ENCODE measurements at regions not wholly inside any gene's neighbourhood (a gene's known extent, or its start where the extent isn't known, plus 50 kb on each side); places are given as distances from the start of the nearest gene placed in this dataset.

- TF ChIP-seq, protein P1, sequence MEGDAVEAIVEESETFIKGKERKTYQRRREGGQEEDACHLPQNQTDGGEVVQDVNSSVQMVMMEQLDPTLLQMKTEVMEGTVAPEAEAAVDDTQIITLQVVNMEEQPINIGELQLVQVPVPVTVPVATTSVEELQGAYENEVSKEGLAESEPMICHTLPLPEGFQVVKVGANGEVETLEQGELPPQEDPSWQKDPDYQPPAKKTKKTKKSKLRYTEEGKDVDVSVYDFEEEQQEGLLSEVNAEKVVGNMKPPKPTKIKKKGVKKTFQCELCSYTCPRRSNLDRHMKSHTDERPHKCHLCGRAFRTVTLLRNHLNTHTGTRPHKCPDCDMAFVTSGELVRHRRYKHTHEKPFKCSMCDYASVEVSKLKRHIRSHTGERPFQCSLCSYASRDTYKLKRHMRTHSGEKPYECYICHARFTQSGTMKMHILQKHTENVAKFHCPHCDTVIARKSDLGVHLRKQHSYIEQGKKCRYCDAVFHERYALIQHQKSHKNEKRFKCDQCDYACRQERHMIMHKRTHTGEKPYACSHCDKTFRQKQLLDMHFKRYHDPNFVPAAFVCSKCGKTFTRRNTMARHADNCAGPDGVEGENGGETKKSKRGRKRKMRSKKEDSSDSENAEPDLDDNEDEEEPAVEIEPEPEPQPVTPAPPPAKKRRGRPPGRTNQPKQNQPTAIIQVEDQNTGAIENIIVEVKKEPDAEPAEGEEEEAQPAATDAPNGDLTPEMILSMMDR (IDR thresholded peaks at IDR 0.05; ENCODE audit: insufficient read depth, low read length, missing control alignments), result no peak
- ChIA-PET POLR2A (interaction anchor here (1.1 to 1.5 kb wide), 4 partner anchors 11 to 98 kb away, joined by 3 to 11 read pairs (median 5); no protein-coding TSS in a partner anchor), CTCF (interaction anchor here (1.3 to 3.1 kb wide), 7 partner anchors 10 to 98 kb away, joined by 3 to 18 read pairs (median 10); no protein-coding TSS in a partner anchor)
- H3K4me3 ChIP-seq (ENCODE audit: low read depth, low read length), result no peak overlapping the region
- DNase-seq (ENCODE audit: low read depth, low spot score), result peak; percentile 57
These were observed 128.2 kb upstream of the SLC7A14 start for GRCh38 chr3:170714122-170714521.

DNA sequence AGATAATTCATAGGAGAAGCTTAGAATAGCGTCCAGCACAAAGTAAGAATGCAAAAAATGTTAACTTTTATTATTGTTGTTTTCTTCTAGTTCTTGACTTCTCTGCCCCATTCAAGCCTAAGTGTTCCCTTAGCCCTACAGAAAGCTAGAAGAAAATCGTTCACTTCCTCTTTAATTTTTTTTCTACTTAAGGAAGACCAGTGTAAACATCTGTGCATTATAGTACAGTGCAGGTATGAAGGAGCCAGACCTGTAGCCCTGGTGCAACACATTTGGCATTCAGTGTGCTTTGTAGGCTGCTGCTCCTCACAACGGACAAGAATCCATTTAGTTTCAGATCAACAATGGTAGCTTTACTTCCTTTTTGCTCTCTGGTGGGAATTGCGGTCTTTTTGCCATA lies 127.8 kb upstream of the SLC7A14 start:
- CTCF ChIA-PET, result interaction anchor here (1.3 to 3.1 kb wide), 7 partner anchors 10 to 98 kb away, joined by 3 to 18 read pairs (median 10); no protein-coding TSS in a partner anchor
- no peak for DNase-seq (ENCODE audit: low read depth, low spot score)
- TF ChIP-seq, protein P1 (IDR thresholded peaks at IDR 0.05; ENCODE audit: insufficient read depth, low read length, missing control alignments), result no peak
- POLR2A ChIA-PET, result interaction anchor here (1.4 to 1.5 kb wide), 2 partner anchors 37 to 96 kb away, joined by 3 to 7 read pairs; no protein-coding TSS in a partner anchor
- H3K4me3 ChIP-seq (ENCODE audit: low read depth, low read length), result no peak overlapping the region

GRCh38 chr3:170712798-170713197 lies 126.9 kb upstream of the SLC7A14 start:
- ChIA-PET CTCF (interaction anchor here (0.6 to 3.1 kb wide), 6 partner anchors 11 to 302 kb away, joined by 3 to 18 read pairs (median 10); no protein-coding TSS in a partner anchor), POLR2A (no interaction called here)
- no peak overlapping the region for H3K4me3 ChIP-seq (ENCODE audit: low read depth, low read length)
- TF ChIP-seq, protein P1 (IDR thresholded peaks at IDR 0.05; ENCODE audit: insufficient read depth, low read length, missing control alignments), result no peak
- no peak for DNase-seq (ENCODE audit: low read depth, low spot score)

DNA sequence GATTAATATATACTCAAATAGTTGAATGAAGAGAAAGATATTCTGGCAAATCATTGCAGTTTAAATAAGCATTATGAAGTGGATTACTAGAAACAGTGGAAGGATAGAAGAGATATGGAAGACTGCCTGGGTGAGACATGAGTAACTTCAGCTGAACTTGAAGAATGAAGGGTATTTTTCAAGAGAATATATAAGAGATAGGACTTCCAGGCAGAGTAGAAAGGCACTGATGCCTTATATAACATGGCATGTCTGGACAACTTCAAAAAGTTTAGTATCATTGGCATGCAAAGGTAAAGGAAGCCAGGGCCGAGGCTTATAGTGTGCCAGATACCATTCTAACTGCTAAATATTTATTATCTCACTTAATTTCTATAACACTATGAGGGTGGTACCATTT lies 126.5 kb upstream of the SLC7A14 start:
- ChIA-PET CTCF (interaction anchor here (1.1 to 3.1 kb wide), 5 partner anchors 11 to 100 kb away, joined by 3 to 14 read pairs (median 10); no protein-coding TSS in a partner anchor), POLR2A (no interaction called here)
- H3K4me3 ChIP-seq (ENCODE audit: low read depth, low read length), result no peak overlapping the region
- TF ChIP-seq, protein P1 (IDR thresholded peaks at IDR 0.05; ENCODE audit: insufficient read depth, low read length, missing control alignments), result no peak
- no peak for DNase-seq (ENCODE audit: low read depth, low spot score)

GRCh38 chr3:170711786-170712185 lies 125.9 kb upstream of the SLC7A14 start:
- CTCF ChIA-PET, result interaction anchor here (1.1 to 3.1 kb wide), 6 partner anchors 12 to 301 kb away, joined by 3 to 11 read pairs (median 6); no protein-coding TSS in a partner anchor
- no peak for DNase-seq (ENCODE audit: low read depth, low spot score)
- H3K4me3 ChIP-seq (ENCODE audit: low read depth, low read length), result no peak overlapping the region
- TF ChIP-seq, protein P1 (IDR thresholded peaks at IDR 0.05; ENCODE audit: insufficient read depth, low read length, missing control alignments), result no peak
- POLR2A ChIA-PET, result no interaction called here

DNA sequence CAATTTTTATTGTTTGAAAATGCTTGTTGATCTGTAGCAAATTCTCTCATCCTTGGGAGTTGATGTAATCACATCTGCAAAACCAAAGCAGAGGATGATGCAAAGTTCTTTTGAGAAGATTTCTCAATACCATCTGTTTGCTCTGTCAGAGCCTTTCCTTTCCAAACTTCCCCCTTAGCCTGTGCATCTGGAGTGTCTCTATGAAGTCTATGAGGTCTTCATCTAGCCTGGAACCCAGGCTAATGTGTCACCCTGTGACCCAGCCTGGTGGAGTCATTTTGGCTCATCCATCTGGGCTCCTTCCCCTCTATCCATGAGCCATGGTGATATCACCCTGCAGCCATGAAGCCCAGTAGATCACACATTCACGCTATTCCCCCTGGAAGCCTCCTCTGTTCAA lies 123.2 kb upstream of the SLC7A14 start:
- CTCF ChIA-PET, result interaction anchor here (1.3 to 1.6 kb wide), 3 partner anchors 17 to 103 kb away, joined by 4 to 8 read pairs (median 5); no protein-coding TSS in a partner anchor
- no peak overlapping the region for H3K4me3 ChIP-seq (ENCODE audit: low read depth, low read length)
- POLR2A ChIA-PET, result no interaction called here
- TF ChIP-seq, protein P1 (IDR thresholded peaks at IDR 0.05; ENCODE audit: insufficient read depth, low read length, missing control alignments), result no peak
- peak; percentile 67 for DNase-seq (ENCODE audit: low read depth, low spot score)
